HG03139 (cell line): ENCODE measurements at regions not wholly inside any gene's neighbourhood (a gene's known extent, or its start where the extent isn't known, plus 50 kb on each side); places are given as distances from the start of the nearest gene placed in this dataset.
"Not testable (repeated sequence)": the region's sequence is repeated elsewhere in the genome, so short reads cannot be mapped to it uniquely, and the experiment has no call there.

Experiments
- ATAC-seq: cut with Tn5 transposase; IDR thresholded peaks from one replicate; pipeline ENCODE4 v1.9.1; 2021; ENCODE audit not compliant: unreplicated experiment

- peak; percentile 53 for ATAC-seq
Observed at GRCh38 chr1:148318123-148318903, 164.8 kb downstream of the PPIAL4G start.

GRCh38 chr1:148317288-148317985, 165.4 kb upstream of the NBPF11 start:
- ATAC-seq: no peak

GRCh38 chr1:148315071-148315811, 163.2 kb upstream of the NBPF11 start:
- no peak for ATAC-seq

- no peak for ATAC-seq
Observed at GRCh38 chr1:148310807-148311206, 158.7 kb upstream of the NBPF11 start.

GRCh38 chr1:148309940-148310500, 157.9 kb upstream of the NBPF11 start:
- no peak for ATAC-seq

GRCh38 chr1:148308832-148309458, 156.9 kb upstream of the NBPF11 start:
- ATAC-seq: no peak

- no peak for ATAC-seq
Observed at GRCh38 chr1:148307583-148308185, 155.6 kb upstream of the NBPF11 start.

GRCh38 chr1:148304935-148305334, 152.9 kb upstream of the NBPF11 start:
- not testable (repeated sequence) for ATAC-seq

GRCh38 chr1:148302586-148303364, 150.7 kb upstream of the NBPF11 start:
- peak; percentile 68 for ATAC-seq

- not testable (repeated sequence) for ATAC-seq
Observed at GRCh38 chr1:148297852-148298251, 145.8 kb upstream of the NBPF11 start.

GRCh38 chr1:148296511-148296910, 144.4 kb upstream of the NBPF11 start:
- no peak for ATAC-seq

- no peak for ATAC-seq
Observed at GRCh38 chr1:148294116-148294807, 142.2 kb upstream of the NBPF11 start.

GRCh38 chr1:148293651-148294050, 141.6 kb upstream of the NBPF11 start:
- ATAC-seq: no peak

- ATAC-seq: no peak
Observed at GRCh38 chr1:148292915-148293314, 140.8 kb upstream of the NBPF11 start.

GRCh38 chr1:148290881-148291280, 138.8 kb upstream of the NBPF11 start:
- no peak for ATAC-seq

- no peak for ATAC-seq
Observed at GRCh38 chr1:148289647-148290046, 137.6 kb upstream of the NBPF11 start.

- not testable (repeated sequence) for ATAC-seq
Observed at GRCh38 chr1:148285946-148286345, 133.9 kb upstream of the NBPF11 start.

- not testable (repeated sequence) for ATAC-seq
Observed at GRCh38 chr1:148280831-148281572, 128.9 kb upstream of the NBPF11 start.
